GM19463 (cell line): ENCODE measurements at regions not wholly inside any gene's neighbourhood (a gene's known extent, or its start where the extent isn't known, plus 50 kb on each side); places are given as distances from the start of the nearest gene placed in this dataset.

Experiments used
- ATAC-seq: cut with Tn5 transposase; IDR thresholded peaks from one replicate; pipeline ENCODE4 v1.9.1; 2021; ENCODE audit warnings: mild to moderate bottlenecking, moderate library complexity; ENCODE audit not compliant: unreplicated experiment

DNA sequence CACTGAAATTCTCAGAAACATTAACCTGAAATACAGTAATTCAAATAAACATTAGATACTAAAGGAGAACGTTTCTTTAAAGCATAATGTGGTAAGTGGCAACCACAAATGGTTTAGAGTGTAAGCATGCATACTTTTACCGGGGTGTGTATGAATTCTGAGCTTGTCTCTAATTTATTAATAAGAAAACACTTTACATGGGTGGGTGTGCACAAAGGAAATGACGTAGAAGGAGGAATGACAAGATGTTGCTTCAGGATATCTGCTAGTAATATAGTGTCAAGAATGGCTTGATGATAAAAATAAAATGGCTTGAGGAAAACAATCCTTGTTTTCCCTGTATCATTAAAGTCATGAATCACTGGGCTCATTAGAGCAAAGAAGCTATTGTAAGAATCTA is 92.5 kb downstream of the ARL4A start:
- no peak for ATAC-seq

DNA sequence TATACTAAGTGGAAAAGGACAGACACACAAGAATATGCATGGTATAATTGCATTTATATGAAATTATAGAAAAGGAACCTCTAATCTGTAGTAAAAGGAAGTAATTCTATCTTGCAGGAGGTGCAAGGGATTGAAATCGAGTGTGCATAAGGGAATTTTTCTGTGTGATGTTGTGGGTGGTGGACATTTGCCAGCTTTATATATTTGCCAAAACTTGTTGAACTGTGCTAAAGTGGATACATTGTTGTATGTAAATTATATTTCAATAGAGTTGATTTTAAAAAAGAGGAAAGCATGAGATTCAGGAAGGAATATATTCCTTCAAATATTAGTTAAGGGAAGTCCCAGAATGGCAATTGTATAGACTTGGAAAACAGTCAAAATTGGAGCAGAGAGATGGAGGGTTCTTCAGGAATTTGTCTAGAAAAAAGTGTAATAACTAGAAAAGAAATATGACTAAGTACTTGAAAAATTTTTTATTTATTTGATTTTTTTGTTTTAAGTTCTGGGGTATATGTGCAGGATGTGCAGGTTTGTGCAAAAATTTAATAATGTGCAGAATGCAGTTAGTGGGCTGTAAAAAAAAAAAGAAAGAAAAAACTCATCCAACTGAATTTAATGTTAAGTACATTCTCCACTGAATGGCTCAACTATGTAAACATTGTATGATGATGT is 96.1 kb downstream of the ARL4A start:
- ATAC-seq: no peak

DNA sequence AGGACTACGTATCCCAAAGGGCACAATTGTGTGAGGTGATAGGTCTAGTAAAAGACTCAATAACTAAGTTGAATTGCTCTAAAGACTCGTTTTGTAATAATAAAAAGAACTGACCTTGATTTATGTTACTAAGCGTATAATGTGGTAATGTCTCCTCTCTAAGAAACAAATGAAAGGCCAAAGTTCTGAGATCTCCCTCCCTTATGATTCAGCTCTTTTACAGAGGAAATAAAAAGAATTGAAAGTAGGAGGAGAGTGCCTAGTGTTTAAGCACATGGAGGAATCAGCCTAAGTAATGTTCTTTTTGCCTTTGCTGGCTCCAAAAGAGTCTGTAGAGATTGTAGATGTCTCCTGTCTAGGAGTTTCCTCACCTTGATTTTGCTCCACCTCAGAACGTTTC is 98.0 kb downstream of the ARL4A start:
- ATAC-seq: no peak

DNA sequence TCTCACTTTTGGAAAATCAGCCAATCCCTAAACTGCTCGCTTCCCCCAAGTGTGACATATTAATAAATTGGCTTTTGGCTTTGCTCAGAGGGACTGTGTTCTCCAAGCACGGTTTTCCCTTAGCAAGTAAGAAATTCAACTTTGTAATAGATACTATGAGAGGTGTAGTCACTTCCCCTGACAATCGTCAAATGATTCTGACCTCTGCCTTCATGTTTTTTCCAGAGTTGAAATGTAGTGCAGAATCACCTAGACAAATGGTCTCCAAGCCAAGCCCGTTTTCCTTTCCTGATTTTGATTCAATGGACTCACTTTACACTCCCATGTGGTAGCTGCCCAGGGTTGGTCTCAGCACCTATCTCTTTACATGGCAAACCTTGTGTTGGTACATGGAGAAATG is 99.1 kb downstream of the ARL4A start:
- ATAC-seq: no peak

DNA sequence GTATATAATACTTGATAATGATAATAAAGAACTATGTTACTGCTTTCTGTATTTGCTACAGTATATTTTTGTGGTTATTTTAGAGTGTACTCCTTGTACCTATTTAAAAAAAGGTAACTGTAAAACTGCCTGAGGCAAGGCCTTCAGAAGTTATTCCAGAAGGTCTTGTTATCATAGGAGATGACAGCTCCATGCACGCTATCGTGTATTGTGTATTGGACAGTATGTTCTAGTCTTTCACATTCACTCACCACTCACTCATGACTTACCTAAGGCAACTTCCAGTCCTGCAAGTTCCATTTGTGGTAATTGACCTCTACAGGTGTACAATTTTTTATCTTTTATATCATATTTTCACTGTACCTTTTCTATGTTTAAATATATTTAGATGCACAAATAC is 100.7 kb downstream of the ARL4A start:
- ATAC-seq: no peak

DNA sequence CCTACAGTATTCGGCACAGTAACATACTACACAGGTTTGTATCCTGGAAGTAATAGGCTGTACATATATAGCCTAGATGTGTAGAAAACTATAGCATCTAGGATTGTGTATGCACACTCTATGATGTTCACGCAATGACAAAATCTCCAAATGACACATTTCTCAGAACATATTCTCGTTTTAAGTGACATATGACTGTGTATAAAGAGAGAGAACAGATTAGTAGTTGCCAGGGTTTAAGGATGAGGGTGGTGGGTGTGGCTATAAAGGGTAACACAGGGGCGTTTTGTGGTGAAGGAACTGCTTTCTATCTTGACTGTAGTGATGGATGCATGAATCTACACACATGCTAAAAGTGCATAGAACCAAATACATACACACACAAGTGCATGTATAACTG is 101.2 kb downstream of the ARL4A start:
- no peak for ATAC-seq

DNA sequence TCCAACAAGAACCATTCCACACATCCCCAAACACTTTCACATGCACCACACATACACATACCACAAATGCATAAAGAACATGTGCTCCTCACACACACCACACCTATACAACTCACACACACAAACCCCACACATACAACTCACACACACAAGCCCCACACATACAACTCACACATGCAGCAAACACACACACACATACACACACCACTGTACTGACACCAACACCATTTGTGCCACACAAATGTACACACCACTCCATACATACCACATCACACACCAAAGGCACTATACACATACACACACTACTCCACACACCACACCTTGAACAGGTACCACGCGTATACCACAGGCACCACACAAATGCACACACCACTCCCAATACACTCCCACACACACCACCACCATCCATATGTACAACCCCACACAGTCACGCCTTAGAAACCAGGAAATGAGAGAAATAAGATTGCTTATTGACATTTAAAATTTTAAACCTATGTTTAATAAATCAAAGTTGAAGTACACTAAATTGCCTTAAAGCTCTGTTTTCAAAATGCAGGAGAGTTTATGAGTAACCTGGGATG is 107.4 kb downstream of the ARL4A start:
- ATAC-seq: no peak

DNA sequence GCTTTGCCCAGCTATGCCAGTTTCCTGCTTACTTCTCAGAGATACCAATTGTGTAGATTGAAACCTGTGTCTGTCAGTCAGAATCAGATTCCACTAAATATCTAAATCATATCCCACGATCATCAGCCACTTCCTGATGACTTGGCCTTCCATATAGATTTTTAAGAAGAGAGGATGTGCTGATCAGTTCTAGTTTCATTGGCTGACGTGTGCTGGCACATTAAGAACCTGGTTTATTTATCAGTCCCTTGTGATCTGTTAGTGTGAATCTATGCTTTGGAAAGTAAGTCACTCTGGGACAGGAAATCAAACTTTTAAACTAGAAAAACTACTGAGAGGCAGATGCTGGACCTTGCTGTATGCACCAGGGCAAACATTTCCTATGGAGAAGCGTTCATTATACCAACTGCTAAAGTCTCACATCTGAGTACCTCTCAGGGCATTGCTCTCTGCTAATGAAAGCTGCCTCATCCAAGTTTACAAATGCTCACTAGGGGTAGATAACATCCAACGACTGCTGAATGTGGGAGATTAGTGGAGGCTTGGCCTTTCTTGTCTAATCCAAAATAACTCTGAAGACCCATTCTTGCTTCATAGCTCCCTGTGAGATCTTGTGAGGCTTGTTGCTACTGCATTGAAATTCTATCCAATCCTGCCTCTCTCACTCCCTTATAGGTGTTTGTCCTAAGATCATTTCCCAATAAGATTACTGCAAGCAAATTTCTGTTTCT is 109.1 kb downstream of the ARL4A start:
- no peak for ATAC-seq

DNA sequence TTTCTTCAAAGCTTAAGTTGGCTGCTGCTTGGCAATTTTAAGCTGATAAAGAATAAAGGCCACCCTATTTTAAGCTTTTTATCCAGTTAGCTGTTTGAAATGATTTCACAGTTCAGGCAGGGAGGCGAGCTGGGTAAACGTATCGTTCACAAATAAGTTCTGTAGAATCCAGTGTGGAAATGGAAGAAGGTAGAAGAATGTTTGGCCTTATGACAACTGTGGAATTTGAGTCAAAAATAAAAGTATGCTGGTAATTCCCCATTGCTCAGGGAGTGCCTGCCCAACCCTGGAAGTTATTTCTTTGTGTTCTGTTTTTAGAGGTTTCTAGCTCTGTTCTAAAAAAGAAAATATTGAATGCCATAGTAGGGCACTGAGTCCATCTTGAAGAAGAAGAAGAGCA is 113.1 kb downstream of the ARL4A start:
- no peak for ATAC-seq

DNA sequence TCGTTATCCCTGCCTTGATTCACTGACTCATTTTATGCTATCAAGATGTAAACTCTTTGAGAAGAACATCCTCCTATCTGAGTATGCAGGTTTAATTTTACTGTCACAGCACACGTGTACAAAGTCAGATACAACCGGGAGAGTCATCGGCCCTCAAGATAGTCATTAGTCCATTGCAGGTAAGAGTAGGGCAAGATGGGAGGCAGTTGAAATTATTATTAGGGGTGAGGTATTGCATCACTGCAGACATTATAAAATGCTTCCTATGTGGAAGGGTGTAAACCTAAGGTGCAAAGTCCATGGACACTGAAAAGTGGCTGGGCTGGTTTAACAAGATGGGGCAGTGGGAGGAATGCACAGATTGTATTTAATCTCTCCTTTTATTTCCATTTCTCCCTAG is 113.7 kb downstream of the ARL4A start:
- no peak for ATAC-seq

DNA sequence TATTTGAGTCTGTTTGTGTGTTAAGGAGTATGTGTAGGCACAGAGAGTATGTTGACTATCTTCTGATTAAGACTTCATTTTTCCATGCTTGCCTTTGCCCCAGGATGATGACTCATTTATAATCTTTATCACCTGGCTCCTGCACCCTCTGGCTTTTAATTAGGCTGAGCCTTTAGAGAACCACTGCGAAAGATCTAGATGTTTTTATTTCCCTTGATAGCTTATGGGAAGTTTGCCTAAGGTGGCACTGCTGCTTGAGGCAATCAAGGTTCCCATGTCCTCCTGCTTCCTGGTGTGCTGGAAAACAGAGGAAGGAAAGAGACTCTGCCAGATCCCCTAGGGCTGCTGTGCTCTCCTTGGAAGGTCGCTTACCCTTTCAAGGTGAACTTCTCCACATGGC is 114.6 kb downstream of the ARL4A start:
- ATAC-seq: no peak

DNA sequence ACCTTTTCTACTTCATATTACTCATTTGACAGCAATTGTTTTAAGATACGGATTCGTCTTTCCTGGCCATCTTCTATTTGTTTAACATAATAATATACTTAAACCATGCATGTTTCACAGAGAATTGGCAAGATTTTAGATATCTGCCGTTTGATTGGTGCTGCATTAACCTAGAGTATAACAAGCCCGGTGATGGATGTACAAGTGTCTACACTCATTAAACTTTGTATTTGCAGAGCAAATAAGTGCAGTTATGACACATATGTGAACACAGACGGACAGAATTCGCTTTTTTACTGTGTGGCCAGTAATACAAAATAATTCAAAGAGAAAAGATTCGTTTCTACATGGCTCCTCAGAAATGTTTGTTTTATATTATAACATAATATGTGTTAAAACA is 116.1 kb downstream of the ARL4A start:
- no peak for ATAC-seq

DNA sequence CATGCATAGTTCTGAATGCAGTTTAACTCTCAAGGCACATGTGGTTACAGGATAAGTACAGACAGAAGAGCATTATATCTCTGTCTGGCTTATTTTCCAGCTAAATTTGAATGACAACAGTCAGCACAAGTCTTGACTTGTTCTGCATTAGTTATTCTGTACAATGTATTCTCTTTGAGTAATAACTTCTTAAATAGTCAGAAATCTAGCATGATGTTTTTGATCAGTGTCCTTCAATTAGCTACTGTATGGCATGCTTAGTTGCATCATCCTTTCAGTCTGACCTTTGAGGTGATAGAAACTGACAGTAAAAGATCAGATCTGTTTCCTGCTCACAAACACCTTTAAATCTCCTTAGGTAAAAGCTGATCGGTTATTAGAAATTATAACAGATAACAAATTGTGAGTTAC is 118.1 kb downstream of the ARL4A start:
- no peak for ATAC-seq

DNA sequence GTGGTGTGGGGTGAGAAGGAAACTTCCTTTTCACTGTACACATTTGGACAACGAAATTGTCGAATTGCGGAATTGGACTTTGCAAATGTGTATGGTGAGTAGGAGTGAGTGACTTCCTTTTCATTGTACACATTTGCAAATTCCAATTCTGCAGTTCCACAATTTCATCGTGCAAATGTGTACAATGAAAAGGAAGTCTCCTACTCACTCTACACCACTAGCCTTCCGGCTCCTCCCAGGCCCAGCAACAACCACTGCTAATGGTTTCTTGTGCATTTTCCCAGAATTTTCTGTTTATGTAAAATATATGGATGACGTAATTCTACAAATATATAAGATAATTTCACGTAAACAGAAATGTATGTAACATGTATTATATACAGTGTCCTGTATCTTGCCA is 118.5 kb downstream of the ARL4A start:
- no peak for ATAC-seq

DNA sequence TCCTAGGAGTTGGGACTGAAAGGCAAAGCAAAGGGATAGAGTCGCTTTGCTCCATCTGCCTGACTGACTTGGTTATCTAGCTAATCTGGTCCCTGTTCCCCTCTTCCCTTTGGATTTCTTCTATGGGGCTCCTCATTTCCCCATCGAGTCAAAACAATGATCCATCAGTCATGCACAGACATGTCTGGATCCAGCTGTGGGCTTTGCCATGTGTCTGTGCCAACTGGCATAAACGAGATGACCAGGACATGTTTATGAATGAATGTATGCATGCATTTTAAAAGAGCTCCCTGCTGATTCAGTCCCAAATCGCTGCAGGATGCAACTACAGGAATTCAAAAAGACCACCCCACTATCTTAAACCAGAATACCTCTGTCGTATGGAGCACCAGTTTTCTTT is 122.0 kb downstream of the ARL4A start:
- no peak for ATAC-seq

DNA sequence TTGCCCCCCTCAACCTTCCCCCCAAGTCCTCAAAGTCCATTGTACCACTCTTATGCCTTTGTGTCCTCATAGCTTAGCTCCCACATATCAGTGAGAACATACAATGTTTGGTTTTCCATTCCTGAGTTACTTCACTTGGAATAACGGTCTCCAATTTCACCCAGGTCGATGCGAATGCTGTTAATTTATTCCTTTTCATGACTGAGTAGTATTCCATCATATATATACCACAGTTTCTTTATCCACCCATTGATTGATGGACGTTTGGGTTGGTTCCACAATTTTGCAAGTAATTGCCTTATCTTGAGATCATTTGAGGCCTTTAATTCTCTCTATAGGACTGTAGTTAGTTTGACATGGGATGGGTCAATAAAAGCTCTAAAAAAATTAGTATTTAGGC is 124.7 kb downstream of the ARL4A start:
- ATAC-seq: no peak

DNA sequence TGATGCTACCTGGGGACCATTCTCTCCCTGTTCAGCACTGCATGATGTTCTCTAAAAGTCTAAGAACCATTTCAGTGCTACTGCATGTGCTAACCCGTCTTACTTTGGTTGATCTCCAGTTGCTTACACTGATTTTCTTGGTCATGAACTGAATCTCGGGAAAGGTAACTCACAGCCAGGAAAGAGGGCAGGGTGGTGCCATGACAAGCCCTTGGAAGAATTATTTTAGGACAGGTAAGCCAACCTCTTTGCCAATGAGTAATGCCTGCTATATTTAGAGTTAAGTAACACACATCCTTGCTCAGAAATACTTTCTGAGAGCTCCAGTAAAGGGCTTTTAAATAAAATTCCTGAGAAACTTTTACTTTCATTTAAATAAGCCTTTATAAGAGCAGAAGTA is 126.7 kb downstream of the ARL4A start:
- no peak for ATAC-seq

DNA sequence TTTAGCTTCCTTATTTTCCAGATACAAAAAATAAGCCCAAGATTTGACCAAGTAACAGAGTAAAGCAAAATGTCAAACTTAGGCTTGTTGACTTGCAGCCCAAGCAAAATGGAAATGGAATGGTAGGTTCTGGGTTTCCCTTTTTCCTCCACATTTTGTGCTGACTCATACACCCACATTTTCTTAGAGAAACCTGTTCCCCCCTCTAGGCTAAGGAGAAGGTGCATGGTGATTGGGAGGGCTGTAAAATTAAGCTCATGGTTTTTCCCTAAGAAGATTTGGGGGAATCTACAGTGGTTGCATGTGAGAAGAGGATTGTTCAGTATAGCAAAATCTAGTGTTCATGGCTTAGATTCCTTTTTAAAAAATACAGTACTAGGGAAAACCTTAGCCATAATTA is 127.4 kb downstream of the ARL4A start:
- ATAC-seq: no peak

DNA sequence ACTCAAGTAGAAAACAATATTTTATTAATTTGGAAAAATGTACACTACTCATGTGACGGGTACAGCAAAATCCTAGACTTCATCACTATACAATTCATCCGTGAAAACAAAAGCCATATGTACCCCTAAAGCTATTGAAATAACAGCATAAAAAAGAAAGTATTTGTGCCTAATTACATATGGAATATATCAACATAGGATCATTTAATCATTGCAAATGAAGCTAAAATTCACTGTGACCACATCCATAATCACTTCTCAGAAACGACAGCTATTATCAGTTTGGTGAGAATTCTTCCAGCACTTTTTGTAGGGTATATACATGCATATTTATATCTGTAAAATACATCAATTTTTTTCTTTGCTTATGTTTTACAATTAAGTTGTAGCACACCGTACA is 128.0 kb downstream of the ARL4A start:
- no peak for ATAC-seq

DNA sequence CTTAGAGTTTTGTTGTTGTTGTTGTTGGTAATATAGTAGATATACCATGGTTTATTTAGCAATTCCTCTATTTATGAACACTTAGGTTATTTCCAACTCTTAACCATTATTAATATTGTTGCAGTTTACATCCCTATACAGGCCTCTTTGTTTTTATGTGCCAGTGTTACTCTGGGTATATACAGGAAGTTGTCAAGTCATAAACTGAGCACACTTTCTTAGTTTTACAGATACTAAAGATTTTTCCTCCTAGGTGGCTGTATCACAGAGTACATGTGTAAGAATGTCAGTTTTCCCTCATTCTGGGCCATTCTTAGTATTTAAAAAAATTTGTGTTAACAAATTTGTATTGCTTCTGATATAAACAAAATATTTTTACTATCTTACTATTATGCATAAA is 128.4 kb downstream of the ARL4A start:
- ATAC-seq: no peak

DNA sequence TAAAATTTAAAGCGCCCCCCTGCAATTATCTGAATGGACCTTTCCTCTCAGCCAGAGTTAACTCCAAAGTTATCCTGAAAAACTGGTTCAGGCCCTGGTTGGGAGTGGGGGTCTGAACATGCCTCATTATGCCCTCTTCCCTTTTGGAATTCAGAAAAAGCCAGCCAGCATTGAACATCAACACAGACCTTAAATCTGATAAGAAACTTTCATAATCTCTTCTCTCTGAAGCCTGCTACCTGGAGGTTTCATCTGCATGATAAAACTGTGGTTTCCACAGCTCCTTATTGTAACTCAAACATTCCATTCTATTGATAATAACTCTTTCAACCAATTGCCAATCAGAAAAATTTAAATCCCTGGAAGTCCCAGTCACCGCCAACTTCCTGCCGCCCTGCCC is 133.3 kb downstream of the ARL4A start:
- ATAC-seq: no peak

DNA sequence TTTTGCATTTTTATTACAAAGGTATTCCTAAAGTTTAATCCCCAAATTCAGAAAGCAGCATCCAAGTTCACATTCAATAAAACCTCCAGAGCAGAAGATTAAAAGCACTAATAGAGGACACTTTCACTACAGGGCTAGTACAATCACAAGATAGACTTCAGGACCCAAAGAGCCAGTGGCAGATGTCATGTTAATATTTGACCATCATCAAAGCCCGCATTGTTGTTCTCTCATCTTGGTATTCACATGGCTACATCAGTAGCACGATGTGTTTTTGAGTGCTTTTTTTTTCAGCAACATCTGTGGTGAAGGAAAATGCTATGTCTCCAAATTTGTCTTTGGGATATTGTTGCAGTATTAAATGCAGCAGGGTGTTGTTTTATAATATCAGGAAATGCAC is 134.3 kb downstream of the ARL4A start:
- ATAC-seq: no peak

DNA sequence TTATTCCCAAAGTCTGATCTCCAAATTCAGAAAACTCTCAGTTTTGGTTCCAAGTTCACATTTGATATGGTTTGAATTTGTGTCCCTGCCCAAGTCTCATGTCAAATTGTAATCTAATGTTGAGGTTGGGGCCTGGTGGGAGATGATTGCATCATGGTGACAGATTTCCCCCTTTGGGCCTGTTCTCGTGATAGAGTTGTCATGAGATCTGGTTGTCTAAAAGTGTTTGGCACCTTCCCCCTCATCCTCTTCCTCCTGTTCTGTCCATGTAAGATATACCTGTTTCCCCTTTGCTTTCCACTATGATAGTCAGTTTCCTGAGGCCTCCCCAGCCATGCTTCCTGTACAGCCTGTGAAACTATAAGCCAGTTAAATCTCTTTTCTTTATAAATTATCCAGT is 138.6 kb downstream of the ARL4A start:
- ATAC-seq: no peak
